Astrocyte of the spinal cord (primary cell): ENCODE measurements at regions not wholly inside any gene's neighbourhood (a gene's known extent, or its start where the extent isn't known, plus 50 kb on each side); places are given as distances from the start of the nearest gene placed in this dataset.
A peak's percentile ranks its signal among the peaks of the same experiment; 100 is the strongest.

ENCODE experiments used
- DNase-seq: peaks from one replicate; pipeline ENCODE4 v3.0.0; 2011; ENCODE audit warnings: low read depth, low spot score
- H3K4me3 ChIP-seq: 2 replicates; pipeline ENCODE4 v1.5.1; 2011; ENCODE audit warnings: low read depth, mild to moderate bottlenecking, low read length, moderate library complexity
- in situ Hi-C: cut with HindIII; loops from 2 replicates; pipeline ENCODE4 v1.10.0; 2017; ENCODE audit warnings: low sequenced_read_pairs
- TF ChIP-seq, protein P1 (sequence below): IDR thresholded peaks from 2 replicates; pipeline ENCODE4 v1.5.1; 2012; ENCODE audit warnings: low read depth, mild to moderate bottlenecking, low read length, inconsistent platforms

DNA sequence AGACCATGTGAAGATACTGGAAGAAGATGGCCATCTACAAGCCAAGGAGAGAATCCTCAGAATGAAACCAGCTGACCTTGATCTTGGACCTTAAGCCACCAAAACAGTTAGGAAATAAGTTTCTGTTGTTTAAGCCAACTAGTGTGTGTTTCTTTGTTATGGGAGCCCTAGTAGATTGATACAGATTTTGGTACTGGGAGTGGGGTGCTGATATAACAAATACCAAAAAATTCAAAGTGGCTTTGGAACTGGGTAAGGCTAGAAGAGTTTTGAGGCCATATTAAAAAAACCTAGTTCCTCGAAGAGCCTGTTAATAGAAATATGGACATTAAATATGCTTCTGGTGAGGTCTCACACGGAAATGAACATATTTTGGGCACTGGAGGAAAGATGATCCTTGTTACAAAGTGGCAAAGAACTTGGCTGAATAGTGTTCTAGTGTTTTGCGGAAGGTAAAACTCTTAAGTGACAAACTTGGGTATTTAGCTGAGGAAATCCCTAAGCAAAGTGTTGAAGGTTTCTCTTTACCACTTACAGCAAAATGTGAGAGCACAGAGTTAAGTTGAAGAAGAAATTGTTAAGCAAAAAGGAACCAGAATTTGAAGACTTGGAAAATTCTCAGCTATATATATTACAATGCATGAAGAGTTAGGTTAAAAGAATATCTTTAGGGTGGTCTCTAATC, 55.1 kb upstream of the CD83 start:
- H3K4me3 ChIP-seq: no peak overlapping the region
- TF ChIP-seq, protein P1, sequence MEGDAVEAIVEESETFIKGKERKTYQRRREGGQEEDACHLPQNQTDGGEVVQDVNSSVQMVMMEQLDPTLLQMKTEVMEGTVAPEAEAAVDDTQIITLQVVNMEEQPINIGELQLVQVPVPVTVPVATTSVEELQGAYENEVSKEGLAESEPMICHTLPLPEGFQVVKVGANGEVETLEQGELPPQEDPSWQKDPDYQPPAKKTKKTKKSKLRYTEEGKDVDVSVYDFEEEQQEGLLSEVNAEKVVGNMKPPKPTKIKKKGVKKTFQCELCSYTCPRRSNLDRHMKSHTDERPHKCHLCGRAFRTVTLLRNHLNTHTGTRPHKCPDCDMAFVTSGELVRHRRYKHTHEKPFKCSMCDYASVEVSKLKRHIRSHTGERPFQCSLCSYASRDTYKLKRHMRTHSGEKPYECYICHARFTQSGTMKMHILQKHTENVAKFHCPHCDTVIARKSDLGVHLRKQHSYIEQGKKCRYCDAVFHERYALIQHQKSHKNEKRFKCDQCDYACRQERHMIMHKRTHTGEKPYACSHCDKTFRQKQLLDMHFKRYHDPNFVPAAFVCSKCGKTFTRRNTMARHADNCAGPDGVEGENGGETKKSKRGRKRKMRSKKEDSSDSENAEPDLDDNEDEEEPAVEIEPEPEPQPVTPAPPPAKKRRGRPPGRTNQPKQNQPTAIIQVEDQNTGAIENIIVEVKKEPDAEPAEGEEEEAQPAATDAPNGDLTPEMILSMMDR: no peak
- DNase-seq: no peak
- in situ Hi-C loops: no loop called here

DNA sequence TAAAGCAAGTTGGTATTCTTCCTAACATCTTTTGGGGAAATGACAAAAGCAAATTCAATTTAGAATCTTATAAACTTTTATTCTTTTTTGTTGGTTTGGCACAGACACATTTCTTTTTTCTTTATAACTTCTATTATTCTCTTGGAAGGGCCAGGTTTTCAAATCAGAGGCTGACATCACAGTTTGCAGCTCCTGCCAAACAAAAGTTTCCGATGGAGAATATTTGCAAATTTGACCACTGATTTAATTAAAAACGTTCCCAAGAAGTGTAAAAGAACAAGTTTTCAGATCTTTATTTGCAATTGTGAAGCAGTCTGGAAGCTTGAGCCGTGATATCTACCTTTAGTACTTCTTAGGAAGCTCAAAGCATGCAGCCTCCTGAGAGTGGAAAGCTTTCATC, 53.8 kb upstream of the CD83 start:
- H3K4me3 ChIP-seq: no peak overlapping the region
- no peak for DNase-seq
- in situ Hi-C loops: no loop called here
- TF ChIP-seq, protein P1: no peak

DNA sequence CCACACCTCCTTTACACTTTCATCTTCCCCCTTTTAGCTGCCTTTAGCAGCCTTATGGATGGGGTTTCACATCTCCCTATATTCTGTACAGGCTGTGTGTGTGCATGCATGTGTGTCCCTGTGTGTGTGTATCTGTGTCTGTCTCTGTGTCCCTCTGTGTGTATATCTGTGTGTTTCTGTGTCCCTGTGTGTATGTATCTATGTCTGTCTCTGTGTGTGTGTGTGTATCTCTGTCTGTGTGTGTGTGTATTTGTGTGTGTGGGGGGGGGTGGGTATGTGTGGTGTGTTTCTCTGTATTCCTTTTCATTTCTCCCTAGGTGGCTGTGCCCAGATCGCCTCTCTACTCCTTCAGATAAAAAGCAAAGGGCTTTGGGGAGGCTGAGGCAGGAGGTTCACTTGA, 52.2 kb upstream of the CD83 start:
- DNase-seq: no peak
- in situ Hi-C loops: no loop called here
- TF ChIP-seq, protein P1: no peak
- no peak overlapping the region for H3K4me3 ChIP-seq

DNA sequence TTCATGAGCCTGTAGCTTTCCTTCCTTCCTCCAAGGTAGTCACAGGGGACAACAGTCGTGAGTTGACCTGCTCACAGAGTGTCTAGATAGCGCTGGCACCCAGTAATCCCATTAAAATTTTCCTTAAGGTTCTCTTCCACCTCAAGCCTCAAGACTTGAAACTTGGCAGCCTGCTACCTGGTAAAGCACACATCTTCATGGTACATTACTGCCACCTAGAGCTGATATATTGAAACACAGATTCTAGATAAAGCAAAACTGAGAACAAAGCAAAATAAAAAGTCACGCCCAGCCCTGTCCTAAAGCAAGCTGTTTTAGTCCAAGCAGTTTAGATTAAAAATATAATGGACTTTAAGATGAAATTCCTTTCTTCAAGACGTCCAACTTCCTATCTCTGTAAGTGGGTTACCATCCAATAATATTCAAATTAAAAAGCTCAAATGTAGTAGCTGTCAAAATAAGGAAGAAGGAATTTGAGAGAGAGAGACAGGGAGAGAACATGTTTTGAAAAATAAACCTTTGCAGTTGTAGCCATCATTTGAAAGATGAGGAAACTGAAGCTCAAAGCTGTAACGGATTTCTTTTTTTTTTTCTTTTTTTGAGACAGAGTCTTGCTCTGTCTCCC, 50.7 kb upstream of the CD83 start:
- peak; percentile 85 for DNase-seq
- in situ Hi-C loops: no loop called here
- TF ChIP-seq, protein P1: peak; percentile 53

DNA sequence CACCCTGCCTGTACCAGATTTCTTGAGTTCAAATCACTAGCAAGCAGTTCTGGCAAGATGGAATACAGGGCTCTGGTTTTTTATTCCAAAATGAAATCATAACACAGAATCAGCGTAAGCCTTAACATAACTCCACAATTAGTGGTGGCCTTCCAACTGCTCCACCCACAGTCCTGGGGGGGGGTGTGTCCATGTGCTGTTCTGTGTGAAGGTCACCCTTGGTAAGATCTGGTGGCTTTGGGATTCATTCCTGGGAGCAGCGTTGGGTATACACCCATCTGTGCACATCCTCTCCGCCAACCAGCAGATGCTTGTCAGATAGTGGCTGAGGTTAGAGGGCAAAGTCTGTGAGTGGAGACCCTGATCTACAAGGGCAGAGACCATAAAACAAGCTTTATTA, 49.9 kb upstream of the CD83 start:
- TF ChIP-seq, protein P1: no peak

More for the DNA sequence above, 50.7 kb upstream of the CD83 start:
- H3K4me3 ChIP-seq: no peak overlapping the region

More for the DNA sequence above, 49.9 kb upstream of the CD83 start:
- DNase-seq: no peak
- no peak overlapping the region for H3K4me3 ChIP-seq
- in situ Hi-C loops: no loop called here
